SJSA1 (cell line): ENCODE measurements at regions not wholly inside any gene's neighbourhood (a gene's known extent, or its start where the extent isn't known, plus 50 kb on each side); places are given as distances from the start of the nearest gene placed in this dataset.

Experiments used
- DNase-seq, 2 experiments: peaks; one replicate each; pipeline ENCODE4 v3.0.0-alpha.2; 2015 to 2020; ENCODE audit warnings: low spot score in 2 of 2, low read depth in 1 of 2
- H3K27ac ChIP-seq: fragments of 250-450 bp; sonication (Bioruptor Pico); 2 replicates; pipeline ENCODE4 v1.5.1; 2020; ENCODE audit warnings: mild to moderate bottlenecking, moderate library complexity
- H3K27me3 ChIP-seq: fragments of 250-450 bp; sonication (Bioruptor Pico); replicated peaks from 2 replicates; pipeline ENCODE4 v1.5.1; 2020; ENCODE audit warnings: mild to moderate bottlenecking, moderate library complexity
- H3K36me3 ChIP-seq: fragments of 250-450 bp; sonication (Bioruptor Pico); 2 replicates; pipeline ENCODE4 v1.5.1; 2020; ENCODE audit warnings: mild to moderate bottlenecking
- H3K4me1 ChIP-seq: fragments of 250-450 bp; sonication (Bioruptor Pico); replicated peaks from 2 replicates; pipeline ENCODE4 v1.6.1; 2021; ENCODE audit warnings: mild to moderate bottlenecking
- H3K4me3 ChIP-seq: fragments of 250-450 bp; sonication (Bioruptor Pico); 2 replicates; pipeline ENCODE4 v1.5.1; 2020; ENCODE audit warnings: mild to moderate bottlenecking
- H3K9me3 ChIP-seq: fragments of 250-450 bp; sonication (Bioruptor Pico); replicated peaks from 2 replicates; pipeline ENCODE4 v1.5.1; 2020; ENCODE audit warnings: mild to moderate bottlenecking

DNA sequence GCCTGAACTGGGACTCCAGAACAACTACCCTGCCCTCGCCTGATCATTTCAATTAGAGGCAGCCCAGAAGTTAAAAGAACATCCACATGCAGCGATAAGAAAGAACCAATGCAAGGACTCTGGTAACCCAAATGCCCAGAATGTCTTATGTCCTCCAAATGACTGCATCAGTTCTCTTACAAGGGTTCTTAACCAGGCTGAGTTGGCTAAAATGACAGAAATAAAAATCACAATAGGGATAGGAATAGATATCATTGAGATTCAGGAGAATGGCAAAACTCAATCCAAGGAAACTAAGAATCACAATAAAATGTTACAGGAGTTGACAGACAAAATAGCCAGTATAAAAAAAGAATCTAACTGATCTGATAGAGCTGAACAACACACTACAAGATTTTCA lies 80.1 kb upstream of the PTGFR start:
- no peaks in the 10 kb centered on the region for H3K4me1 ChIP-seq
- no peaks in the 10 kb centered on the region for H3K36me3 ChIP-seq
- no peak for DNase-seq
- no peak overlapping the region for H3K4me3 ChIP-seq
- no peaks in the 10 kb centered on the region for H3K27me3 ChIP-seq
- H3K9me3 ChIP-seq: peaks cover 5% of the 10 kb centered on the region; the same call in 1 of the 2 replicates
- H3K27ac ChIP-seq: no peak overlapping the region

- Histone ChIP-seq H3K4me3 (no peak overlapping the region), H3K36me3 (no peaks in the 10 kb centered on the region), H3K27me3 (no peaks in the 10 kb centered on the region), H3K4me1 (no peaks in the 10 kb centered on the region), H3K27ac (no peak overlapping the region), H3K9me3 (peaks cover 5% of the 10 kb centered on the region; the same call in 1 of the 2 replicates)
- no peak for DNase-seq
Measured at GRCh38 chr1:78411707-78412106, 79.1 kb upstream of the PTGFR start.

DNA sequence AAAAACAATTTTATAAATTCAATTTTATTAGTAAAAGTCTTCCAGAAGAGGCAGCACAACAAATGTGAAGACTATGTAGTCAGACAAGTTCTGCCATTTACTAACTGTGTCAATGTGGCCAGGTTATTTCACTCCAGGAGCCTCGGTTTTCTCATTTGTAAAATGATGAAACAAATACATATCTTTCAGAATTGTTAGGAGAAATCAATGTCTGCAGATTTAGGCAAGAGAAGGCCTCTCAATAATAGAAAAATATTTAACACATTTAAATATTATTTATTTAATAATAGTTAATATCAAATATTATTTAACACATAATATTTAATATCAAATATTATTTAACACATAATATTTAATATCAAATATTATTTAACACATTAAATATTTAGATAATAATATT lies 75.6 kb upstream of the PTGFR start:
- H3K9me3 ChIP-seq: peaks cover 5% of the 10 kb centered on the region; the same call in 1 of the 2 replicates
- no peak overlapping the region for H3K27ac ChIP-seq
- DNase-seq: no peak
- peaks cover 12% of the 10 kb centered on the region for H3K4me1 ChIP-seq
- H3K4me3 ChIP-seq: no peak overlapping the region
- no peaks in the 10 kb centered on the region for H3K36me3 ChIP-seq
- H3K27me3 ChIP-seq: no peaks in the 10 kb centered on the region

DNA sequence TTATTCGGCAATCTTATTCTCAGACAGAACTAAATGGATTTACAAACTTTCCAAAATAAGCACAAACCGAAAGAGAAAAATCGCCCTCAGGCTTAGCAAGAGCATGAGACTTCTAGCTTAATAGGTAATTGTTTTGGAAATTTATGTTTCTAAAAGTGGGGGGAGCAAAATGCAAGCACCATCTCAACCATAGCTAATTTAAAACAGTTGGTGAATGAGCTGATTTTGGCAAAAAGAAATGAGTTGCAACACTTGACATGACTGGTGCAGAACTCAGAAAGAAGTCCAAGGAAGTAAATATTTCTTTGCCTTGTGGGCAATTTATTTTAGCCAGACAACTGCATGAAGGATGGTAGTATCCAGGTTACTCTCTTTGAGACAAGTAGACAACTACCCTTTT lies 71.5 kb upstream of the PTGFR start:
- H3K4me3 ChIP-seq: no peak overlapping the region

GRCh38 chr1:78420181-78420580 lies 70.6 kb upstream of the PTGFR start:
- peak in 1 of 2 experiments; percentile 52 for DNase-seq
- H3K9me3 ChIP-seq: no peaks in the 10 kb centered on the region
- no peak overlapping the region for H3K4me3 ChIP-seq
- H3K27ac ChIP-seq: no peak overlapping the region
- no peaks in the 10 kb centered on the region for H3K27me3 ChIP-seq
- H3K36me3 ChIP-seq: no peaks in the 10 kb centered on the region
- H3K4me1 ChIP-seq: peaks cover 27% of the 10 kb centered on the region

More for the DNA sequence above, 71.5 kb upstream of the PTGFR start:
- Histone ChIP-seq H3K36me3 (no peaks in the 10 kb centered on the region), H3K9me3 (no peaks in the 10 kb centered on the region), H3K4me1 (peaks cover 18% of the 10 kb centered on the region), H3K27ac (no peak overlapping the region), H3K27me3 (no peaks in the 10 kb centered on the region)
- DNase-seq: no peak

GRCh38 chr1:78420688-78421087 lies 70.1 kb upstream of the PTGFR start:
- Histone ChIP-seq H3K36me3 (no peaks in the 10 kb centered on the region), H3K9me3 (no peaks in the 10 kb centered on the region), H3K4me1 (peaks cover 31% of the 10 kb centered on the region), H3K27me3 (no peaks in the 10 kb centered on the region), H3K4me3 (no peak overlapping the region), H3K27ac (no peak overlapping the region)
- DNase-seq: no peak

DNA sequence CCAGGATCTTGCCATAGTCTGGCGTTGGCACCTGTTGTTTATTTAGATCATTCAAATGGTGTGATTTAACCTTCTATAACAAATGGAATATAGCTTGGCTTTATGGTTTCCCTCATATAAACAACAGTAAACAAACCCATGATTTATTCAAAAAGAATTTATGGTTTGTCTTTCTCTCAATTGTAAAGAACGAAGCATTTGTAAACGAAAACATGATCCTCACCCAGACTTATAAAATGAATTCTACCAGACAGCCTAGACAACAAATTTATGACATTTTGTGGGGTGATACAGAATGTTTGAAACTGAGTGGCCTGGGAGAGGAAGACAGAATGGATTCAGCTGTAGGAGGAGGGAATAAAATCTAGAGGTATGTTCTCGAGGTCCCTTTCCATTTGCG lies 66.1 kb upstream of the PTGFR start:
- Histone ChIP-seq H3K9me3 (no peaks in the 10 kb centered on the region), H3K27me3 (no peaks in the 10 kb centered on the region), H3K27ac (no peak overlapping the region), H3K4me1 (peaks cover 46% of the 10 kb centered on the region), H3K36me3 (no peaks in the 10 kb centered on the region), H3K4me3 (no peak overlapping the region)
- peak in 1 of 2 experiments; percentile 67 for DNase-seq

- peak; percentile 56 to 80 for DNase-seq
- H3K36me3 ChIP-seq: no peaks in the 10 kb centered on the region
Measured at GRCh38 chr1:78426408-78426807, 64.4 kb upstream of the PTGFR start.

GRCh38 chr1:78427506-78427905 lies 63.3 kb upstream of the PTGFR start:
- Histone ChIP-seq H3K4me1 (peaks cover 36% of the 10 kb centered on the region), H3K4me3 (no peak overlapping the region), H3K36me3 (no peaks in the 10 kb centered on the region), H3K27me3 (no peaks in the 10 kb centered on the region), H3K27ac (peak overlapping the region; percentile 39), H3K9me3 (no peaks in the 10 kb centered on the region)
- DNase-seq: no peak

More at GRCh38 chr1:78426408-78426807, 64.4 kb upstream of the PTGFR start:
- H3K27ac ChIP-seq: peak overlapping the region; percentile 39
- no peak overlapping the region for H3K4me3 ChIP-seq
- H3K27me3 ChIP-seq: no peaks in the 10 kb centered on the region
- H3K9me3 ChIP-seq: no peaks in the 10 kb centered on the region
- peaks cover 36% of the 10 kb centered on the region for H3K4me1 ChIP-seq

DNA sequence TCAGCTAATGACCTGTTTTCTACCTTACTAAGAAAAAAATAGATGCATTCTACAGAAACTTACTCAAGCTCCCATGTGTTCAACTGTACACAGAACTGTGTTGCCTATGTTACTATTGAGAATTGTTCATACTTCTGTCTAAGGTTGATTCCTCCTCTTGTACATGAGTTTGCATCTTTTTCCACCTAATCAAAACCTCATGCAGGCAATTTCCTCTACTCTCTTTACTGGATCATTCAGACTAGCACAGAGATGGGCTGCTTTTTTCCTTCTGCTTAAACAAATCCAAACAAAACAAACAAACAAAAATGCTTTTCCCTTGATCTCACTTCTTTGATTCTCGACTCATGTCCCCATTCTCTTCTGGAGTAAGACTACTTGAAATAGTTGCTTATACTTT lies 58.8 kb upstream of the PTGFR start:
- peaks cover 12% of the 10 kb centered on the region for H3K4me1 ChIP-seq
- H3K36me3 ChIP-seq: no peaks in the 10 kb centered on the region
- H3K27me3 ChIP-seq: no peaks in the 10 kb centered on the region
- H3K4me3 ChIP-seq: no peak overlapping the region
- no peak for DNase-seq
- no peak overlapping the region for H3K27ac ChIP-seq
- no peaks in the 10 kb centered on the region for H3K9me3 ChIP-seq

DNA sequence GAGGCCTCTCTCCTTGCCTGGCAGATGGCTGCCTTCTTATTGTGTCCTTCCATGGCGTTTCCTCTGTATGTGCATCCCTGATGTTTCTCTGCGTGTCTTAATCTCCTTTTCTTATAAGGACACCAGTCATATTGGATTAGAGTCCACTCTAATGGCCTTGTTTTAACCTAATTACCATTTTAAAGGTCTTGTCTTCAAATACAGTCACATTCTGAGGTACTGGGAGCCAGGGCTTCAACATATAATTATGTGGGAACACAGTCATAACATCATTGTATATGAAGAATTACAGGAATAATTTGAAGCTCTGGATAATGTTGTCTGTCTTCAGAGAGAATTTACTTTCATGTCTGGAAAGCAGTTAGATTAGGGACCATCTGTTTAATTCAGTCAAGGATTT lies 56.4 kb upstream of the PTGFR start:
- Histone ChIP-seq H3K27ac (no peak overlapping the region), H3K36me3 (no peaks in the 10 kb centered on the region), H3K4me1 (no peaks in the 10 kb centered on the region), H3K4me3 (no peak overlapping the region), H3K27me3 (no peaks in the 10 kb centered on the region), H3K9me3 (no peaks in the 10 kb centered on the region)
- DNase-seq: no peak

GRCh38 chr1:78436961-78437360 lies 53.8 kb upstream of the PTGFR start:
- H3K27ac ChIP-seq: no peak overlapping the region
- H3K4me1 ChIP-seq: peaks cover 19% of the 10 kb centered on the region
- no peak overlapping the region for H3K4me3 ChIP-seq
- DNase-seq: no peak
- no peaks in the 10 kb centered on the region for H3K9me3 ChIP-seq
- H3K36me3 ChIP-seq: no peaks in the 10 kb centered on the region
- H3K27me3 ChIP-seq: no peaks in the 10 kb centered on the region

DNA sequence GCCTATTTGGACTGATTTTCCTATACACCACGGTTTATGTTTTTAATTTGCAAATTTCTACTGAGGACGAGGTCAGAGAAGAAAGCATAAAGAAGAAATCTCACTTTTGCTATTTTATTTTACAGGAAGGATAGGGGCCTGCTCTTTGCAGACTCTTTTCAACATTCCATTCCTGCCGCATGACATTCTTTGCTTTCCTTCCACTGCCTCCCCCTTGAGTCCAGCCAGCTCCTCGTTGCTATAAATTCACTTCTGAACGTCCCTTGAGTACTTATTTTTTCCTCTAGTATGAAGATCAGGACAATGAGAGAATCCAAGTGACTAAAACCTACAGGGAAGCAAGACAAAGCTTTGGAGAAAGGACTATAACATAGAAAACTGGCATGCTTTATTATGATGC lies 53.4 kb upstream of the PTGFR start:
- Histone ChIP-seq H3K4me3 (no peak overlapping the region), H3K27ac (no peak overlapping the region), H3K4me1 (peaks cover 23% of the 10 kb centered on the region), H3K27me3 (no peaks in the 10 kb centered on the region), H3K9me3 (no peaks in the 10 kb centered on the region), H3K36me3 (no peaks in the 10 kb centered on the region)
- DNase-seq: no peak

GRCh38 chr1:78437941-78438340 lies 52.8 kb upstream of the PTGFR start:
- peaks cover 28% of the 10 kb centered on the region for H3K4me1 ChIP-seq
- no peaks in the 10 kb centered on the region for H3K27me3 ChIP-seq
- no peaks in the 10 kb centered on the region for H3K36me3 ChIP-seq
- H3K9me3 ChIP-seq: no peaks in the 10 kb centered on the region
- H3K4me3 ChIP-seq: no peak overlapping the region
- no peak for DNase-seq
- H3K27ac ChIP-seq: no peak overlapping the region

DNA sequence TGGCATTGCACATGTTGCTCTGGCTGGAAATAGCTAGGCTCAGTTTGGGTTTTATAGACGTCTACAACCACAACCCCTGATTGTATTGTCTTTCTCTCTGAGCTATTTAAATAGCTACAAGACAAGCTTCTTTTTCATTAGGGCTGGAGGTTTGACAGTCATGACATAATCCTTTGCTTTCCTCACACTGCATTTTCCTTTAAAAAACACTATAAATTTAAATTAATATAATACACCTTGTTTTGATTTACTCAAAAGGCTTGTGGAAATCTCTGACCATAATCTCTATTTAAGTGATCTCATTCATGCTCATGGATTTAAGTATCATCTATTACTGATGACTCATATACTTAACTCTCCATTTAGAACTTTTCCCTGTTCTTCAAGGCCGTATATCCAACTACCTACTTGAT lies 50.4 kb upstream of the PTGFR start:
- Histone ChIP-seq H3K27me3 (no peaks in the 10 kb centered on the region), H3K4me3 (no peak overlapping the region), H3K36me3 (no peaks in the 10 kb centered on the region), H3K9me3 (no peaks in the 10 kb centered on the region), H3K27ac (no peak overlapping the region), H3K4me1 (peaks cover 28% of the 10 kb centered on the region)
- DNase-seq: no peak
